HEK293 (cell line): ENCODE measurements at regions not wholly inside any gene's neighbourhood (a gene's known extent, or its start where the extent isn't known, plus 50 kb on each side); places are given as distances from the start of the nearest gene placed in this dataset.

Experiments
- MYNN ChIP-seq: fragments of 450-650 bp; formaldehyde crosslinking; IDR thresholded peaks from 2 replicates; pipeline ENCODE4 v1.5.1; 2016; ENCODE audit warnings: missing biosample characterization, missing genetic modification characterization, borderline replicate concordance
- ZBTB21 ChIP-seq: fragments of 450-650 bp; formaldehyde crosslinking; IDR thresholded peaks from 2 replicates; pipeline ENCODE4 v1.5.1; 2017; ENCODE audit warnings: missing biosample characterization, missing genetic modification characterization
- ZBTB8A ChIP-seq: fragments of 450-650 bp; formaldehyde crosslinking; IDR thresholded peaks from 2 replicates; pipeline ENCODE4 v1.5.1; 2016; ENCODE audit warnings: missing biosample characterization, missing genetic modification characterization
- ZNF184 ChIP-seq: fragments of 450-650 bp; IDR thresholded peaks from 2 replicates; pipeline ENCODE4 v1.5.1; 2018; ENCODE audit warnings: missing biosample characterization, mild to moderate bottlenecking, missing genetic modification characterization
- ZNF274 ChIP-seq, 2 experiments: fragments of 200-500 bp in 1 of 2; fragments of 450-650 bp in 1 of 2; sonication (Bioruptor generic) in 1 of 2; formaldehyde crosslinking in 1 of 2; IDR thresholded peaks; 2 replicates each; pipeline versions ENCODE4 v1.5.1 to v1.6.1; 2014 to 2016; ENCODE audit warnings: borderline replicate concordance in 1 of 2, inconsistent platforms in 1 of 2, low read length in 1 of 2, missing biosample characterization in 1 of 2, missing genetic modification characterization in 1 of 2
- ZNF350 ChIP-seq: fragments of 450-650 bp; formaldehyde crosslinking; IDR thresholded peaks from 2 replicates; pipeline ENCODE4 v1.5.0; 2017; ENCODE audit warnings: missing biosample characterization, mild to moderate bottlenecking, missing genetic modification characterization
- ZNF544 ChIP-seq: fragments of 450-650 bp; formaldehyde crosslinking; IDR thresholded peaks from 2 replicates; pipeline ENCODE4 v1.5.0; 2017; ENCODE audit warnings: missing biosample characterization, missing genetic modification characterization
- ZNF792 ChIP-seq: fragments of 450-650 bp; formaldehyde crosslinking; IDR thresholded peaks from 2 replicates; pipeline ENCODE4 v1.5.1; 2016; ENCODE audit warnings: missing biosample characterization, missing genetic modification characterization
- TF ChIP-seq, protein P1 (sequence below): fragments of 450-650 bp; formaldehyde crosslinking; IDR thresholded peaks from 2 replicates; pipeline ENCODE4 v1.5.1; 2016; ENCODE audit warnings: missing biosample characterization, missing genetic modification characterization
- TF ChIP-seq, protein P2 (sequence below): fragments of 450-650 bp; IDR thresholded peaks from 2 replicates; pipeline ENCODE4 v1.5.1; 2018; ENCODE audit warnings: missing biosample characterization, mild to moderate bottlenecking, missing genetic modification characterization
- TF ChIP-seq, protein P3 (sequence below): fragments of 450-650 bp; formaldehyde crosslinking; IDR thresholded peaks from 2 replicates; pipeline ENCODE4 v1.5.1; 2016; ENCODE audit warnings: missing biosample characterization, missing genetic modification characterization
- TF ChIP-seq, protein P4 (sequence below): IDR thresholded peaks from 2 replicates; pipeline ENCODE4 v1.6.1; 2011; ENCODE audit warnings: mild to moderate bottlenecking, low read depth, low read length, borderline replicate concordance
- TF ChIP-seq, protein P5 (sequence below): fragments of 450-650 bp; formaldehyde crosslinking; IDR thresholded peaks from 2 replicates; pipeline ENCODE4 v1.5.1; 2016; ENCODE audit warnings: missing biosample characterization, missing genetic modification characterization

DNA sequence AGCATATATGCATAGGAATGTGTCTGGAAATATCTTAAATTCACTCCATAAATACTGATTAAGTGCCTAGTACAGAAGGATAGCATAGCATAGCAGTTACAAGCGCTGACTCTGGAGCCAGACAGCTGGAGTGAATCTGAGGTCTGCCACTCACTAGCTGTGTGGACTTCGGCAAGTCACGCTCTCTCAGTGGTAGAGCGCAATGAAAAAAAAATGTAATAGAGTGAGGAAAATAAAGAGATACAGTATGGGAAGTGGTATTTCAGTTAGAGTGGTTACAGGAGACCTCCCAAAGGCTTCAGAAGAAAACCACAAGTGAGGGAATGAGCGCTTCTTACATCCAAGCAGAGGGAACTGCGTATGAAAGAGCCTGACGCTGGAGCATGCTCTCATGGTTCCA lies 338.9 kb upstream of the PRMT6 start:
- TF ChIP-seq, protein P1, sequence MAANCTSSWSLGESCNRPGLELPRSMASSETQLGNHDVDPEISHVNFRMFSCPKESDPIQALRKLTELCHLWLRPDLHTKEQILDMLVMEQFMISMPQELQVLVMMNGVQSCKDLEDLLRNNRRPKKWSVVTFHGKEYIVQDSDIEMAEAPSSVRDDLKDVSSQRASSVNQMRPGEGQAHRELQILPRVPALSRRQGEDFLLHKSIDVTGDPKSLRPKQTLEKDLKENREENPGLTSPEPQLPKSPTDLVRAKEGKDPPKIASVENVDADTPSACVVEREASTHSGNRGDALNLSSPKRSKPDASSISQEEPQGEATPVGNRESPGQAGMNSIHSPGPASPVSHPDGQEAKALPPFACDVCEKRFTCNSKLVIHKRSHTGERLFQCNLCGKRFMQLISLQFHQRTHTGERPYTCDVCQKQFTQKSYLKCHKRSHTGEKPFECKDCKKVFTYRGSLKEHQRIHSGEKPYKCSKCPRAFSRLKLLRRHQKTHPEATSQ (tag by site-specific recombination): no peak
- TF ChIP-seq ZBTB21 (tag by site-specific recombination) (no peak), ZNF184 (tag by site-specific recombination) (no peak), ZNF350 (no peak), MYNN (tag by site-specific recombination) (no peak), ZBTB8A (tag by site-specific recombination) (no peak), ZNF792 (no peak), ZNF274 (IDR thresholded peaks at IDR 0.05; ENCODE audit: low read length) (no peak), ZNF274 (tag by site-specific recombination; IDR thresholded peaks at IDR 0.05; ENCODE audit: borderline replicate concordance) (no peak), ZNF544 (tag by site-specific recombination) (no peak)
- TF ChIP-seq, protein P2, sequence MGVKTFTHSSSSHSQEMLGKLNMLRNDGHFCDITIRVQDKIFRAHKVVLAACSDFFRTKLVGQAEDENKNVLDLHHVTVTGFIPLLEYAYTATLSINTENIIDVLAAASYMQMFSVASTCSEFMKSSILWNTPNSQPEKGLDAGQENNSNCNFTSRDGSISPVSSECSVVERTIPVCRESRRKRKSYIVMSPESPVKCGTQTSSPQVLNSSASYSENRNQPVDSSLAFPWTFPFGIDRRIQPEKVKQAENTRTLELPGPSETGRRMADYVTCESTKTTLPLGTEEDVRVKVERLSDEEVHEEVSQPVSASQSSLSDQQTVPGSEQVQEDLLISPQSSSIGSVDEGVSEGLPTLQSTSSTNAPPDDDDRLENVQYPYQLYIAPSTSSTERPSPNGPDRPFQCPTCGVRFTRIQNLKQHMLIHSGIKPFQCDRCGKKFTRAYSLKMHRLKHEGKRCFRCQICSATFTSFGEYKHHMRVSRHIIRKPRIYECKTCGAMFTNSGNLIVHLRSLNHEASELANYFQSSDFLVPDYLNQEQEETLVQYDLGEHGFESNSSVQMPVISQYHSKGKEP (tag by site-specific recombination): no peak
- TF ChIP-seq, protein P3, sequence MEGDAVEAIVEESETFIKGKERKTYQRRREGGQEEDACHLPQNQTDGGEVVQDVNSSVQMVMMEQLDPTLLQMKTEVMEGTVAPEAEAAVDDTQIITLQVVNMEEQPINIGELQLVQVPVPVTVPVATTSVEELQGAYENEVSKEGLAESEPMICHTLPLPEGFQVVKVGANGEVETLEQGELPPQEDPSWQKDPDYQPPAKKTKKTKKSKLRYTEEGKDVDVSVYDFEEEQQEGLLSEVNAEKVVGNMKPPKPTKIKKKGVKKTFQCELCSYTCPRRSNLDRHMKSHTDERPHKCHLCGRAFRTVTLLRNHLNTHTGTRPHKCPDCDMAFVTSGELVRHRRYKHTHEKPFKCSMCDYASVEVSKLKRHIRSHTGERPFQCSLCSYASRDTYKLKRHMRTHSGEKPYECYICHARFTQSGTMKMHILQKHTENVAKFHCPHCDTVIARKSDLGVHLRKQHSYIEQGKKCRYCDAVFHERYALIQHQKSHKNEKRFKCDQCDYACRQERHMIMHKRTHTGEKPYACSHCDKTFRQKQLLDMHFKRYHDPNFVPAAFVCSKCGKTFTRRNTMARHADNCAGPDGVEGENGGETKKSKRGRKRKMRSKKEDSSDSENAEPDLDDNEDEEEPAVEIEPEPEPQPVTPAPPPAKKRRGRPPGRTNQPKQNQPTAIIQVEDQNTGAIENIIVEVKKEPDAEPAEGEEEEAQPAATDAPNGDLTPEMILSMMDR (tag by site-specific recombination): no peak
- TF ChIP-seq, protein P4, sequence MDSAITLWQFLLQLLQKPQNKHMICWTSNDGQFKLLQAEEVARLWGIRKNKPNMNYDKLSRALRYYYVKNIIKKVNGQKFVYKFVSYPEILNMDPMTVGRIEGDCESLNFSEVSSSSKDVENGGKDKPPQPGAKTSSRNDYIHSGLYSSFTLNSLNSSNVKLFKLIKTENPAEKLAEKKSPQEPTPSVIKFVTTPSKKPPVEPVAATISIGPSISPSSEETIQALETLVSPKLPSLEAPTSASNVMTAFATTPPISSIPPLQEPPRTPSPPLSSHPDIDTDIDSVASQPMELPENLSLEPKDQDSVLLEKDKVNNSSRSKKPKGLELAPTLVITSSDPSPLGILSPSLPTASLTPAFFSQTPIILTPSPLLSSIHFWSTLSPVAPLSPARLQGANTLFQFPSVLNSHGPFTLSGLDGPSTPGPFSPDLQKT: no peak
- TF ChIP-seq, protein P5, sequence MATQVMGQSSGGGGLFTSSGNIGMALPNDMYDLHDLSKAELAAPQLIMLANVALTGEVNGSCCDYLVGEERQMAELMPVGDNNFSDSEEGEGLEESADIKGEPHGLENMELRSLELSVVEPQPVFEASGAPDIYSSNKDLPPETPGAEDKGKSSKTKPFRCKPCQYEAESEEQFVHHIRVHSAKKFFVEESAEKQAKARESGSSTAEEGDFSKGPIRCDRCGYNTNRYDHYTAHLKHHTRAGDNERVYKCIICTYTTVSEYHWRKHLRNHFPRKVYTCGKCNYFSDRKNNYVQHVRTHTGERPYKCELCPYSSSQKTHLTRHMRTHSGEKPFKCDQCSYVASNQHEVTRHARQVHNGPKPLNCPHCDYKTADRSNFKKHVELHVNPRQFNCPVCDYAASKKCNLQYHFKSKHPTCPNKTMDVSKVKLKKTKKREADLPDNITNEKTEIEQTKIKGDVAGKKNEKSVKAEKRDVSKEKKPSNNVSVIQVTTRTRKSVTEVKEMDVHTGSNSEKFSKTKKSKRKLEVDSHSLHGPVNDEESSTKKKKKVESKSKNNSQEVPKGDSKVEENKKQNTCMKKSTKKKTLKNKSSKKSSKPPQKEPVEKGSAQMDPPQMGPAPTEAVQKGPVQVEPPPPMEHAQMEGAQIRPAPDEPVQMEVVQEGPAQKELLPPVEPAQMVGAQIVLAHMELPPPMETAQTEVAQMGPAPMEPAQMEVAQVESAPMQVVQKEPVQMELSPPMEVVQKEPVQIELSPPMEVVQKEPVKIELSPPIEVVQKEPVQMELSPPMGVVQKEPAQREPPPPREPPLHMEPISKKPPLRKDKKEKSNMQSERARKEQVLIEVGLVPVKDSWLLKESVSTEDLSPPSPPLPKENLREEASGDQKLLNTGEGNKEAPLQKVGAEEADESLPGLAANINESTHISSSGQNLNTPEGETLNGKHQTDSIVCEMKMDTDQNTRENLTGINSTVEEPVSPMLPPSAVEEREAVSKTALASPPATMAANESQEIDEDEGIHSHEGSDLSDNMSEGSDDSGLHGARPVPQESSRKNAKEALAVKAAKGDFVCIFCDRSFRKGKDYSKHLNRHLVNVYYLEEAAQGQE (tag by site-specific recombination): no peak
